ENCODE measurements at regions not wholly inside any gene's neighbourhood (a gene's known extent, or its start where the extent isn't known, plus 50 kb on each side); places are given as distances from the start of the nearest gene placed in this dataset.
A peak's percentile ranks its signal among the peaks of the same experiment; 100 is the strongest.

GRCh38 chr5:121503111-121503840 lies 348.4 kb upstream of the FTMT start:
- no peak overlapping the region for H3K27ac ChIP-seq (ENCODE audit: extremely low read depth, low read depth, low read length)
- no peak overlapping the region for H3K4me3 ChIP-seq (ENCODE audit: low read depth, low read length)
- ChIA-PET CTCF (interaction anchor here (0.7 kb wide), 2 partner anchors 217 to 687 kb away, joined by 4 read pairs; no protein-coding TSS in a partner anchor), POLR2A (no interaction called here)
- no peaks in the 10 kb centered on the region for H3K36me3 ChIP-seq (ENCODE audit: control insufficient read depth in 2 of 2, insufficient read depth in 1 of 2, low read length in 2 of 2)
- H3K4me1 ChIP-seq (ENCODE audit: control insufficient read depth, insufficient read depth, low read length): peaks cover 4% of the 10 kb centered on the region; the same call in 1 of the 2 replicates
- H3K9me3 ChIP-seq (ENCODE audit: control insufficient read depth, insufficient read depth, low read depth, low read length): no peaks in the 10 kb centered on the region
- no peak for TF ChIP-seq ZFP37 (tag by site-specific recombination; IDR thresholded peaks at IDR 0.05)
- TF ChIP-seq ZBTB21 (tag by site-specific recombination; IDR thresholded peaks at IDR 0.05): no peak
- TF ChIP-seq PRDM6 (tag by site-specific recombination; IDR thresholded peaks at IDR 0.05): no peak
- TF ChIP-seq ZBTB44 (tag by site-specific recombination; IDR thresholded peaks at IDR 0.05): no peak
- peak; percentile 40; the same call in 1 of the 2 replicates for TF ChIP-seq ZNF830 (tag by site-specific recombination; IDR thresholded peaks at IDR 0.05; ENCODE audit: low read depth)
- TF ChIP-seq AEBP2 (tag by site-specific recombination; IDR thresholded peaks at IDR 0.05; ENCODE audit: borderline replicate concordance): no peak
- TF ChIP-seq ZNF354C (tag by site-specific recombination; IDR thresholded peaks at IDR 0.05; ENCODE audit: borderline replicate concordance, low read depth): no peak
- TF ChIP-seq KLF7 (tag by site-specific recombination; IDR thresholded peaks at IDR 0.05; ENCODE audit: borderline replicate concordance): no peak
- no peak for TF ChIP-seq ZBTB11 (tag by site-specific recombination; conservative IDR thresholded peaks at IDR 0.05; ENCODE audit: low read depth)
- TF ChIP-seq ZNF549 (tag by site-specific recombination; IDR thresholded peaks at IDR 0.05): 0 out of 2 replicates have a peak, but pooled peaks have one; percentile 45
- no peak for TF ChIP-seq ZNF426 (tag by site-specific recombination; IDR thresholded peaks at IDR 0.05)
- no peak for TF ChIP-seq ZBTB1 (tag by site-specific recombination; IDR thresholded peaks at IDR 0.05)
- no peak for TF ChIP-seq ZNF37A (tag by site-specific recombination; IDR thresholded peaks at IDR 0.05)
- peak; percentile 51; the same call in 1 of the 2 replicates for TF ChIP-seq KLF10 (tag by site-specific recombination; IDR thresholded peaks at IDR 0.05)
- no peak for TF ChIP-seq ZNF223 (tag by site-specific recombination; IDR thresholded peaks at IDR 0.05)
- TF ChIP-seq ZNF19 (tag by site-specific recombination; IDR thresholded peaks at IDR 0.05; ENCODE audit: low read depth): no peak
- TF ChIP-seq ZNF324 (tag by site-specific recombination; IDR thresholded peaks at IDR 0.05): no peak
- no peak for TF ChIP-seq KLF17 (tag by site-specific recombination; IDR thresholded peaks at IDR 0.05)
- no peak for TF ChIP-seq ZNF629 (tag by site-specific recombination; IDR thresholded peaks at IDR 0.05)
- TF ChIP-seq ZNF48 (tag by site-specific recombination; IDR thresholded peaks at IDR 0.05): no peak
- no peak for TF ChIP-seq ZIC2 (tag by site-specific recombination; IDR thresholded peaks at IDR 0.05)
- no peak for TF ChIP-seq ZNF670 (tag by site-specific recombination; IDR thresholded peaks at IDR 0.05; ENCODE audit: low read depth)
- TF ChIP-seq ZNF658 (tag by site-specific recombination; IDR thresholded peaks at IDR 0.05): no peak
- TF ChIP-seq ZNF175 (tag by site-specific recombination; IDR thresholded peaks at IDR 0.05): no peak
- no peak for TF ChIP-seq ZBTB48 (tag by site-specific recombination; IDR thresholded peaks at IDR 0.05)
- no peak for TF ChIP-seq ZNF585B (tag by site-specific recombination; IDR thresholded peaks at IDR 0.05)
- TF ChIP-seq SP2 (tag by site-specific recombination; IDR thresholded peaks at IDR 0.05): no peak
- no peak for TF ChIP-seq CTCF (tag by site-specific recombination; IDR thresholded peaks at IDR 0.05)
